K562 (cell line): ENCODE measurements at regions not wholly inside any gene's neighbourhood (a gene's known extent, or its start where the extent isn't known, plus 50 kb on each side); places are given as distances from the start of the nearest gene placed in this dataset.
A peak's percentile ranks its signal among the peaks of the same experiment; 100 is the strongest.

Experiments used
- ARID1B ChIP-seq: fragments of 450-650 bp; IDR thresholded peaks from 2 replicates; pipeline ENCODE4 v1.6.1; 2016; ENCODE audit warnings: antibody characterized with exemption, mild to moderate bottlenecking, inconsistent platforms
- CC2D1A ChIP-seq: fragments of 450-650 bp; IDR thresholded peaks from 2 replicates; pipeline ENCODE4 v1.6.1; 2017; ENCODE audit warnings: mild to moderate bottlenecking
- CREB1 ChIP-seq, 2 experiments: sonication (generic) in 1 of 2; formaldehyde crosslinking in 1 of 2; IDR thresholded peaks; 2 replicates each; pipeline versions ENCODE4 v1.6.1 to v1.8.0; 2012 to 2022; ENCODE audit warnings: inconsistent platforms in 1 of 2, mild to moderate bottlenecking in 1 of 2, missing genetic modification reagents in 1 of 2, moderate library complexity in 1 of 2
- FOXA3 ChIP-seq, 2 experiments: fragments of 450-650 bp in 1 of 2; sonication (generic) in 1 of 2; formaldehyde crosslinking; IDR thresholded peaks in 1 of 2; conservative IDR thresholded peaks in 1 of 2; 2 replicates each; pipeline versions ENCODE4 v1.4.0 to v1.8.0; 2020 to 2022; ENCODE audit warnings: mild to moderate bottlenecking in 2 of 2, missing genetic modification reagents in 1 of 2
- FOXJ2 ChIP-seq: fragments of 200-800 bp; sonication (Bioruptor generic); IDR thresholded peaks from 2 replicates; pipeline ENCODE4 v1.6.1; 2016; ENCODE audit warnings: missing genetic modification characterization, missing compliant biosample characterization
- HCFC1 ChIP-seq: IDR thresholded peaks from 2 replicates; pipeline ENCODE4 v1.6.1; 2012; ENCODE audit warnings: low read depth, low read length, improper control_type of control experiment
- HDAC3 ChIP-seq: fragments of 450-650 bp; IDR thresholded peaks from 2 replicates; pipeline ENCODE4 v1.6.1; 2018; ENCODE audit warnings: borderline replicate concordance, mild to moderate bottlenecking, moderate library complexity; ENCODE audit not compliant: partially characterized antibody
- MAFG ChIP-seq: fragments of 450-650 bp; conservative IDR thresholded peaks from 2 replicates; pipeline ENCODE4 v1.6.1; 2016; ENCODE audit warnings: missing genetic modification characterization, missing compliant biosample characterization
- MEIS2 ChIP-seq: fragments of 450-650 bp; IDR thresholded peaks from 2 replicates; pipeline ENCODE4 v1.6.1; 2014; ENCODE audit warnings: mild to moderate bottlenecking; ENCODE audit not compliant: partially characterized antibody
- RAD51 ChIP-seq: fragments of 450-650 bp; IDR thresholded peaks from 2 replicates; pipeline ENCODE4 v1.7.1; 2016; ENCODE audit warnings: low read depth, mild to moderate bottlenecking, borderline replicate concordance
- SPI1 ChIP-seq: IDR thresholded peaks from 2 replicates; pipeline ENCODE4 v1.6.1; 2011; ENCODE audit warnings: low read depth, low read length, control low read depth, borderline replicate concordance
- STAT5B ChIP-seq: fragments of 250-450 bp; sonication (Bioruptor Pico); IDR thresholded peaks from 2 replicates; pipeline ENCODE4 v1.8.0; 2021; ENCODE audit warnings: mild to moderate bottlenecking, inconsistent platforms
- ZKSCAN3 ChIP-seq: fragments of 250-450 bp; sonication (Bioruptor Pico); IDR thresholded peaks from 2 replicates; pipeline ENCODE4 v1.4.0; 2020
- ZKSCAN8 ChIP-seq: fragments of 200-800 bp; sonication (Bioruptor generic); IDR thresholded peaks from 2 replicates; pipeline ENCODE4 v1.6.1; 2016; ENCODE audit warnings: missing genetic modification characterization, missing compliant biosample characterization
- ZNF347 ChIP-seq: fragments of 450-650 bp; formaldehyde crosslinking; IDR thresholded peaks from 2 replicates; pipeline ENCODE4 v1.4.0; 2020; ENCODE audit warnings: low read depth, mild to moderate bottlenecking, moderate library complexity
- ZNF395 ChIP-seq: fragments of 200-800 bp; sonication (Bioruptor generic); IDR thresholded peaks from 2 replicates; pipeline ENCODE4 v1.6.1; 2017; ENCODE audit warnings: missing genetic modification characterization, missing compliant biosample characterization
- ZNF655 ChIP-seq: fragments of 250-450 bp; sonication (Bioruptor Pico); IDR thresholded peaks from 2 replicates; pipeline ENCODE4 v1.5.0; 2021
- TF ChIP-seq, protein P1 (sequence below): fragments of 450-650 bp; formaldehyde crosslinking; IDR thresholded peaks from 2 replicates; pipeline ENCODE4 v1.4.0; 2022; ENCODE audit warnings: missing genetic modification characterization
- TF ChIP-seq, protein P2 (sequence below): fragments of 450-650 bp; IDR thresholded peaks from 2 replicates; pipeline ENCODE4 v1.6.1; 2016; ENCODE audit warnings: mild to moderate bottlenecking
- TF ChIP-seq, protein P3 (sequence below), 2 experiments: fragments of 450-650 bp in 1 of 2; sonication (generic) in 1 of 2; formaldehyde crosslinking in 1 of 2; IDR thresholded peaks in 1 of 2; conservative IDR thresholded peaks in 1 of 2; 2 replicates each; pipeline versions ENCODE4 v1.6.1 to v1.8.1; 2016 to 2023; ENCODE audit warnings: mild to moderate bottlenecking in 2 of 2, moderate library complexity in 2 of 2, inconsistent platforms in 1 of 2, missing genetic modification reagents in 1 of 2

DNA sequence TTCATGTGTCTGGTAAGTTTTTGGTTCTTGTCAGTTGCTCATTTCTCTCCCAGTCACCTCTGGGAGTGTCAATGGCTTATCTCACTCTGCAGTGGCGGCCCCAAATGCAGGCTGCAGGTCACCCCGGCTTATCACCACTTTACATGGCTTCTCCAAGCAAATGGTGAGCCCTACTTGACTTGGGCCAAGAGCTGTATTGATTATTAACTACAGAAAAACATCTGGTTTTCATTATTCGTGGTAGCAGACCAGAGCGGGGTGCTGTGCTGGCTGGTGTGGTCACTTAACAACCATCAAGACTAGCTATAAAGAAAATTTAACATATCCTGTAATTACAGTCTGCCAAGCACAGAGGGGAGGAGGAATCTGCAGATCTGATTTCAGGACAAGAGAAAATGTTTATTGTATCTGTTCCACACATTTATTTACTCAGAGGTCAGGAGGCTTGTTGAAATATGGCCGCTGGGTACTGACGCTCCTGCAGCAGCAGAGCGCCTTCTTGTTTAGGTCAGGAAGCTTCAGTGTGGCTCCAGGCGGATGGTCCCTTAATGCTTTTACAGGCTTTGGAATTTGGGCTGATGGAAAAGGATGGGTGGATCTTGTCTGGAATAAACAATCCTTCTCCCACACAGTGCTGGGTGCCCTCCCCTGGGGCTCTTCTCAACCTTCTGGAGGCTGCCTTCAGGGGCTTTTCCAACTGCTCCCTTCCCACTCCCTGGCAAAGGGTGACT lies 87.8 kb downstream of the HLX start (continued):
- TF ChIP-seq, protein P1, sequence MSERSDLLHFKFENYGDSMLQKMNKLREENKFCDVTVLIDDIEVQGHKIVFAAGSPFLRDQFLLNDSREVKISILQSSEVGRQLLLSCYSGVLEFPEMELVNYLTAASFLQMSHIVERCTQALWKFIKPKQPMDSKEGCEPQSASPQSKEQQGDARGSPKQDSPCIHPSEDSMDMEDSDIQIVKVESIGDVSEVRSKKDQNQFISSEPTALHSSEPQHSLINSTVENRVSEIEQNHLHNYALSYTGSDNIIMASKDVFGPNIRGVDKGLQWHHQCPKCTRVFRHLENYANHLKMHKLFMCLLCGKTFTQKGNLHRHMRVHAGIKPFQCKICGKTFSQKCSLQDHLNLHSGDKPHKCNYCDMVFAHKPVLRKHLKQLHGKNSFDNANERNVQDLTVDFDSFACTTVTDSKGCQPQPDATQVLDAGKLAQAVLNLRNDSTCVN (CRISPR knock-in tag): no peak
- TF ChIP-seq ZNF347 (CRISPR knock-in tag): no peak
- TF ChIP-seq ZNF395 (CRISPR knock-in tag): peak; percentile 81
- TF ChIP-seq, protein P2, sequence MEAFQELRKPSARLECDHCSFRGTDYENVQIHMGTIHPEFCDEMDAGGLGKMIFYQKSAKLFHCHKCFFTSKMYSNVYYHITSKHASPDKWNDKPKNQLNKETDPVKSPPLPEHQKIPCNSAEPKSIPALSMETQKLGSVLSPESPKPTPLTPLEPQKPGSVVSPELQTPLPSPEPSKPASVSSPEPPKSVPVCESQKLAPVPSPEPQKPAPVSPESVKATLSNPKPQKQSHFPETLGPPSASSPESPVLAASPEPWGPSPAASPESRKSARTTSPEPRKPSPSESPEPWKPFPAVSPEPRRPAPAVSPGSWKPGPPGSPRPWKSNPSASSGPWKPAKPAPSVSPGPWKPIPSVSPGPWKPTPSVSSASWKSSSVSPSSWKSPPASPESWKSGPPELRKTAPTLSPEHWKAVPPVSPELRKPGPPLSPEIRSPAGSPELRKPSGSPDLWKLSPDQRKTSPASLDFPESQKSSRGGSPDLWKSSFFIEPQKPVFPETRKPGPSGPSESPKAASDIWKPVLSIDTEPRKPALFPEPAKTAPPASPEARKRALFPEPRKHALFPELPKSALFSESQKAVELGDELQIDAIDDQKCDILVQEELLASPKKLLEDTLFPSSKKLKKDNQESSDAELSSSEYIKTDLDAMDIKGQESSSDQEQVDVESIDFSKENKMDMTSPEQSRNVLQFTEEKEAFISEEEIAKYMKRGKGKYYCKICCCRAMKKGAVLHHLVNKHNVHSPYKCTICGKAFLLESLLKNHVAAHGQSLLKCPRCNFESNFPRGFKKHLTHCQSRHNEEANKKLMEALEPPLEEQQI: 0 out of 2 replicates have a peak, but pooled peaks have one; percentile 38
- no peak for TF ChIP-seq HCFC1
- TF ChIP-seq ZKSCAN3 (CRISPR knock-in tag): no peak
- TF ChIP-seq ARID1B: peak; percentile 96
- TF ChIP-seq, protein P3, sequence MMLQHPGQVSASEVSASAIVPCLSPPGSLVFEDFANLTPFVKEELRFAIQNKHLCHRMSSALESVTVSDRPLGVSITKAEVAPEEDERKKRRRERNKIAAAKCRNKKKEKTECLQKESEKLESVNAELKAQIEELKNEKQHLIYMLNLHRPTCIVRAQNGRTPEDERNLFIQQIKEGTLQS (IDR thresholded peaks at IDR 0.05): no peak
- TF ChIP-seq, protein P3 (CRISPR knock-in tag; conservative IDR thresholded peaks at IDR 0.05): 0 out of 2 replicates have a peak, but pooled peaks have one; percentile 61
- peak; percentile 42 for TF ChIP-seq HDAC3
- peak; percentile 75 for TF ChIP-seq MEIS2
- peak; percentile 88; the same call in 1 of the 2 replicates for TF ChIP-seq CC2D1A
- no peak for TF ChIP-seq SPI1
- TF ChIP-seq RAD51: no peak; the same call in 1 of the 2 replicates
- TF ChIP-seq FOXJ2: no peak
- no peak for TF ChIP-seq STAT5B (CRISPR knock-in tag)
- no peak for TF ChIP-seq MAFG
- no peak for TF ChIP-seq FOXA3 (CRISPR knock-in tag; conservative IDR thresholded peaks at IDR 0.05 in 1 of 2, IDR thresholded peaks at IDR 0.05 in 1 of 2)
- TF ChIP-seq CREB1 (IDR thresholded peaks at IDR 0.05): peak; percentile 78; the same call in 1 of the 2 replicates
- no peak for TF ChIP-seq CREB1 (CRISPR knock-in tag; IDR thresholded peaks at IDR 0.05)
- TF ChIP-seq ZNF655 (CRISPR knock-in tag): no peak
- no peak for TF ChIP-seq ZKSCAN8
